NCI-H748 treated with DMSO at 0.1 percent for 48 hours (cell line): ENCODE measurements at regions not wholly inside any gene's neighbourhood (a gene's known extent, or its start where the extent isn't known, plus 50 kb on each side); places are given as distances from the start of the nearest gene placed in this dataset.

ENCODE experiments used
- DNase-seq: peaks from one replicate; lab custom pipeline; 2025; lab: John Stamatoyannopoulos, UW

- no peak for DNase-seq
Observed at GRCh38 chr20:58111310-58112016, 117.0 kb downstream of the ANKRD60 start.

GRCh38 chr20:58109918-58110635 lies 118.4 kb downstream of the ANKRD60 start:
- DNase-seq, result no peak

- DNase-seq, result no peak
Observed at GRCh38 chr20:58109126-58109880, 119.2 kb downstream of the ANKRD60 start.

GRCh38 chr20:58107533-58107932 lies 120.9 kb downstream of the ANKRD60 start:
- DNase-seq, result no peak

GRCh38 chr20:58106143-58106750 lies 122.2 kb downstream of the ANKRD60 start:
- no peak for DNase-seq

- DNase-seq, result no peak
Observed at GRCh38 chr20:58103961-58104360, 124.5 kb downstream of the ANKRD60 start.

GRCh38 chr20:58103517-58103904 lies 124.9 kb downstream of the ANKRD60 start:
- no peak for DNase-seq

GRCh38 chr20:58102744-58103516 lies 125.5 kb downstream of the ANKRD60 start:
- DNase-seq, result no peak

GRCh38 chr20:58102261-58102660 lies 126.2 kb downstream of the ANKRD60 start:
- DNase-seq, result no peak

GRCh38 chr20:58100731-58101356 lies 127.6 kb downstream of the ANKRD60 start:
- DNase-seq, result no peak

GRCh38 chr20:58099956-58100730 lies 128.3 kb downstream of the ANKRD60 start:
- DNase-seq, result no peak

- no peak for DNase-seq
Observed at GRCh38 chr20:58099291-58099935, 129.0 kb downstream of the ANKRD60 start.

- no peak for DNase-seq
Observed at GRCh38 chr20:58098571-58098970, 129.9 kb downstream of the ANKRD60 start.

GRCh38 chr20:58097943-58098342 lies 130.5 kb downstream of the ANKRD60 start:
- no peak for DNase-seq

- no peak for DNase-seq
Observed at GRCh38 chr20:58097429-58097828, 131.0 kb downstream of the ANKRD60 start.

- no peak for DNase-seq
Observed at GRCh38 chr20:58096880-58097423, 131.5 kb downstream of the ANKRD60 start.

- DNase-seq, result no peak
Observed at GRCh38 chr20:58094698-58095097, 133.8 kb downstream of the ANKRD60 start.

- DNase-seq, result no peak
Observed at GRCh38 chr20:58094160-58094559, 134.3 kb downstream of the ANKRD60 start.

GRCh38 chr20:58092871-58093270 lies 135.6 kb downstream of the ANKRD60 start:
- DNase-seq, result no peak

GRCh38 chr20:58092353-58092752 lies 136.1 kb downstream of the ANKRD60 start:
- DNase-seq, result no peak
